H1 (cell line): ENCODE measurements at regions not wholly inside any gene's neighbourhood (a gene's known extent, or its start where the extent isn't known, plus 50 kb on each side); places are given as distances from the start of the nearest gene placed in this dataset.

Experiments used
- CTCF ChIA-PET: fragments of 300-600 bp; sonication (Branson Sonifier 250); formaldehyde crosslinking; loops from one replicate; lab custom pipeline; 2021; ENCODE audit not compliant: partially characterized antibody; lab: Charles Lee
- POLR2A ChIA-PET: fragments of 300-600 bp; sonication (Branson Sonifier 250); formaldehyde crosslinking; loops from one replicate; lab custom pipeline; 2021; ENCODE audit warnings: inconsistent platforms; ENCODE audit not compliant: partially characterized antibody; lab: Charles Lee
- DNase-seq, 2 experiments: peaks; one replicate each; pipeline versions ENCODE4 v3.0.0 to v3.0.0-alpha.2; 2010 to 2022; ENCODE audit warnings: low spot score in 2 of 2, low read depth in 1 of 2, mixed read lengths in 1 of 2
- FAIRE-seq: peaks from 2 replicates; lab custom pipeline; 2011; peaks lifted over from hg19 to GRCh38; lab: Jason Lieb, UNC
- H2AFZ ChIP-seq: 2 replicates; pipeline ENCODE4 v1.8.1; 2012; ENCODE audit warnings: low read length, inconsistent platforms
- H2AK5ac ChIP-seq: 2 replicates; pipeline ENCODE4 v1.6.1; 2013; ENCODE audit warnings: low read depth, low read length
- H2BK120ac ChIP-seq: replicated peaks from 2 replicates; pipeline ENCODE3; 2013; ENCODE audit warnings: low read depth, low read length, inconsistent platforms
- H2BK12ac ChIP-seq: 2 replicates; pipeline ENCODE4 v1.6.1; 2013; ENCODE audit warnings: low read depth, low read length
- H2BK15ac ChIP-seq: 2 replicates; pipeline ENCODE4 v1.6.1; 2013; ENCODE audit warnings: low read length
- H2BK20ac ChIP-seq: 2 replicates; pipeline ENCODE4 v1.6.1; 2013; ENCODE audit warnings: low read length
- H2BK5ac ChIP-seq: 2 replicates; pipeline ENCODE4 v1.6.1; 2013; ENCODE audit warnings: low read depth, low read length
- H3K14ac ChIP-seq: 2 replicates; pipeline ENCODE4 v1.6.1; 2013; ENCODE audit warnings: inconsistent platforms; ENCODE audit not compliant: insufficient read length
- H3K18ac ChIP-seq: 2 replicates; pipeline ENCODE4 v1.6.1; 2013; ENCODE audit warnings: low read length; ENCODE audit errors: extremely low read depth
- H3K23ac ChIP-seq: 2 replicates; pipeline ENCODE4 v1.6.1; 2013; ENCODE audit warnings: inconsistent platforms; ENCODE audit not compliant: insufficient read length
- H3K23me2 ChIP-seq: 2 replicates; pipeline ENCODE4 v1.6.1; 2013; ENCODE audit warnings: low read depth, low read length
- H3K27ac ChIP-seq: 2 replicates; pipeline ENCODE4 v1.6.1; 2011; ENCODE audit warnings: low read depth, low read length, inconsistent platforms
- H3K27me3 ChIP-seq, 4 experiments: replicated peaks in 1 of 4; 1 replicate in 1 of 4; 2 replicates in 3 of 4; pipeline versions ENCODE4 v1.6.1 to v1.8.1; 2011 to 2013; ENCODE audit warnings: low read length in 3 of 4, mild to moderate bottlenecking in 3 of 4, inconsistent platforms in 2 of 4, mixed read lengths in 2 of 4, moderate library complexity in 1 of 4; ENCODE audit not compliant: control insufficient read depth in 3 of 4, insufficient read depth in 3 of 4; ENCODE audit errors: extremely low read depth in 1 of 4
- H3K36me3 ChIP-seq, 4 experiments: 2 replicates each; pipeline versions ENCODE4 v1.6.1 to v1.8.1; 2011 to 2013; ENCODE audit warnings: mild to moderate bottlenecking in 4 of 4, low read length in 3 of 4, moderate library complexity in 2 of 4, control low read depth in 1 of 4, inconsistent platforms in 1 of 4; ENCODE audit not compliant: insufficient read depth in 4 of 4, control insufficient read depth in 2 of 4
- H3K4ac ChIP-seq: replicated peaks from 2 replicates; pipeline ENCODE3; 2013; ENCODE audit warnings: low read length, low read depth, mixed read lengths, inconsistent platforms; ENCODE audit not compliant: insufficient read length
- H3K4me1 ChIP-seq, 4 experiments: replicated peaks in 1 of 4; 1 replicate in 1 of 4; 2 replicates in 3 of 4; pipeline versions ENCODE4 v1.6.1 to v1.8.1; 2011 to 2013; ENCODE audit warnings: low read length in 3 of 4, inconsistent platforms in 2 of 4, mixed read lengths in 1 of 4; ENCODE audit not compliant: insufficient read depth in 4 of 4, control insufficient read depth in 3 of 4
- H3K4me2 ChIP-seq, 2 experiments: 2 replicates each; pipeline versions ENCODE4 v1.6.1 to v1.8.1; 2011 to 2013; ENCODE audit warnings: low read depth in 2 of 2, low read length in 2 of 2, control low read depth in 1 of 2, inconsistent platforms in 1 of 2, mild to moderate bottlenecking in 1 of 2; ENCODE audit not compliant: insufficient read depth in 1 of 2
- H3K4me3 ChIP-seq, 4 experiments: fragments of 200-600, 300-600 bp in 1 of 4; sonication (generic), shearing (Covaris generic), sonication (Bioruptor Twin) in 1 of 4; 2 replicates each; pipeline versions ENCODE4 v1.5.1 to v1.8.1; 2011 to 2016; ENCODE audit warnings: low read length in 4 of 4, low read depth in 3 of 4, control low read depth in 2 of 4, inconsistent platforms in 2 of 4, mild to moderate bottlenecking in 2 of 4, mixed read lengths in 1 of 4, moderate library complexity in 1 of 4; ENCODE audit not compliant: insufficient read depth in 2 of 4; ENCODE audit errors: extremely low read depth in 1 of 4
- H3K56ac ChIP-seq: replicated peaks from 2 replicates; pipeline ENCODE3; 2013; ENCODE audit warnings: low read depth, mild to moderate bottlenecking, mixed read lengths, low read length, inconsistent platforms; ENCODE audit not compliant: insufficient read length
- H3K79me1 ChIP-seq: 2 replicates; pipeline ENCODE4 v1.6.1; 2013; ENCODE audit warnings: low read depth, low read length, control low read depth
- H3K79me2 ChIP-seq, 2 experiments: 2 replicates each; pipeline versions ENCODE4 v1.6.1 to v1.8.1; 2012 to 2013; ENCODE audit warnings: low read length in 2 of 2, mild to moderate bottlenecking in 2 of 2, inconsistent platforms in 1 of 2; ENCODE audit not compliant: insufficient read depth in 2 of 2, control insufficient read depth in 1 of 2
- H3K9ac ChIP-seq, 4 experiments: replicated peaks in 1 of 4; 1 replicate in 1 of 4; 2 replicates in 3 of 4; pipeline versions ENCODE4 v1.6.1 to v1.8.1; 2011 to 2013; ENCODE audit warnings: low read depth in 3 of 4, low read length in 3 of 4, control low read depth in 2 of 4, mild to moderate bottlenecking in 2 of 4, moderate library complexity in 2 of 4, inconsistent platforms in 1 of 4; ENCODE audit errors: extremely low read depth in 1 of 4
- H3K9me3 ChIP-seq, 2 experiments: 2 replicates each; pipeline versions ENCODE4 v1.6.1 to v1.8.1; 2012 to 2013; ENCODE audit warnings: mild to moderate bottlenecking in 2 of 2, moderate library complexity in 2 of 2, control low read depth in 1 of 2, inconsistent platforms in 1 of 2, low read depth in 1 of 2, low read length in 1 of 2, mixed read lengths in 1 of 2; ENCODE audit not compliant: insufficient read depth in 2 of 2
- H4K20me1 ChIP-seq, 2 experiments: replicated peaks in 1 of 2; 2 replicates each; pipeline versions ENCODE3 to v1.8.1; 2011 to 2013; ENCODE audit warnings: inconsistent platforms in 2 of 2, low read length in 2 of 2, mild to moderate bottlenecking in 1 of 2; ENCODE audit not compliant: insufficient read depth in 2 of 2, control insufficient read depth in 1 of 2
- H4K5ac ChIP-seq: 2 replicates; pipeline ENCODE4 v1.6.1; 2013; ENCODE audit warnings: low read length, low read depth, mixed read lengths, inconsistent platforms; ENCODE audit not compliant: insufficient read length
- H4K8ac ChIP-seq: 2 replicates; pipeline ENCODE4 v1.8.0; 2013; ENCODE audit warnings: mild to moderate bottlenecking, moderate library complexity, low read length, inconsistent platforms; ENCODE audit not compliant: insufficient read depth; ENCODE audit errors: extremely low read depth
- H4K91ac ChIP-seq: replicated peaks from 2 replicates; pipeline ENCODE3; 2013; ENCODE audit warnings: low read length, mixed read lengths, inconsistent platforms; ENCODE audit not compliant: insufficient read length
- CBX8 ChIP-seq: fragments of 300-800, 300-1000 bp; sonication (generic); IDR thresholded peaks from 2 replicates; pipeline ENCODE4 v1.7.1; 2016; ENCODE audit warnings: low read depth, low read length, borderline replicate concordance
- CEBPB ChIP-seq: IDR thresholded peaks from 2 replicates; pipeline ENCODE4 v1.6.1; 2012; ENCODE audit warnings: low read depth, low read length
- CHD1 ChIP-seq: IDR thresholded peaks from 2 replicates; pipeline ENCODE4 v1.6.1; 2012; ENCODE audit warnings: low read depth, low read length, improper control_type of control experiment
- CHD2 ChIP-seq: IDR thresholded peaks from 2 replicates; pipeline ENCODE4 v1.6.1; 2012; ENCODE audit warnings: low read length, improper control_type of control experiment
- CREB1 ChIP-seq: IDR thresholded peaks from 2 replicates; pipeline ENCODE4 v1.6.1; 2012; ENCODE audit warnings: inconsistent platforms
- GABPA ChIP-seq: IDR thresholded peaks from 2 replicates; pipeline ENCODE4 v1.6.1; 2011; ENCODE audit warnings: mild to moderate bottlenecking, low read length, moderate library complexity, borderline replicate concordance; ENCODE audit not compliant: insufficient read depth
- HDAC6 ChIP-seq: IDR thresholded peaks from one replicate; pipeline ENCODE4 v1.7.1; 2012; ENCODE audit warnings: low read depth, mild to moderate bottlenecking, inconsistent platforms, low read length, moderate library complexity
- KDM5A ChIP-seq: fragments of 200-600 bp; IDR thresholded peaks from 2 replicates; pipeline ENCODE4 v1.7.1; 2012; ENCODE audit warnings: mild to moderate bottlenecking, low read length, inconsistent platforms, mixed read lengths
- POLR2A ChIP-seq, 2 experiments: IDR thresholded peaks; 1 replicate in 1 of 2; 2 replicates in 1 of 2; pipeline ENCODE4 v1.6.1; 2011; ENCODE audit warnings: low read depth in 2 of 2, low read length in 2 of 2, mild to moderate bottlenecking in 2 of 2; ENCODE audit errors: control extremely low read depth in 1 of 2
- POLR2AphosphoS5 ChIP-seq: IDR thresholded peaks from 2 replicates; pipeline ENCODE4 v1.6.1; 2011; ENCODE audit warnings: low read depth, low read length
- RBBP5 ChIP-seq: IDR thresholded peaks from 2 replicates; pipeline ENCODE4 v1.7.1; 2012; ENCODE audit warnings: low read depth, mild to moderate bottlenecking, inconsistent platforms, low read length, moderate library complexity, borderline replicate concordance
- SIN3A ChIP-seq, 2 experiments: IDR thresholded peaks in 1 of 2; conservative IDR thresholded peaks in 1 of 2; 2 replicates each; pipeline ENCODE4 v1.6.1; 2011 to 2012; ENCODE audit warnings: low read length in 2 of 2, improper control_type of control experiment in 1 of 2, low read depth in 1 of 2, mild to moderate bottlenecking in 1 of 2
- SRF ChIP-seq: IDR thresholded peaks from 2 replicates; pipeline ENCODE4 v1.6.1; 2011; ENCODE audit warnings: mild to moderate bottlenecking, low read depth, low read length, moderate library complexity
- WGBS, 2 experiments: shearing (Covaris generic) in 1 of 2; methylation state at CpG; one replicate each; pipeline versions ENCODE4 v1.1.6 to v1.1.7; 2013 to 2015; ENCODE audit warnings: low lambda C conversion rate in 2 of 2, mixed read lengths in 2 of 2, inconsistent platforms in 1 of 2, low coverage in 1 of 2, missing lambda C conversion rate in 1 of 2; ENCODE audit not compliant: insufficient replicate concordance in 2 of 2, insufficient coverage in 1 of 2, insufficient read length in 1 of 2; ENCODE audit errors: extremely low coverage in 1 of 2, missing lambda C conversion rate in 1 of 2; 5-methylcytosine and 5-hydroxymethylcytosine counted together

GRCh38 chr4:189826657-189827056 lies 114.0 kb upstream of the FRG1 start:
- no peaks in the 10 kb centered on the region for H3K27me3 ChIP-seq
- no peaks in the 10 kb centered on the region for H3K79me2 ChIP-seq
- H3K23ac ChIP-seq, result no peak overlapping the region
- no peaks in the 10 kb centered on the region for H3K79me1 ChIP-seq
- H2BK120ac ChIP-seq, result no peak overlapping the region
- no peak for TF ChIP-seq SRF
- no peak for TF ChIP-seq HDAC6
- TF ChIP-seq CHD1, result no peak
- no peak for TF ChIP-seq KDM5A
- TF ChIP-seq POLR2A (IDR thresholded peaks at IDR 0.05; ENCODE audit: control extremely low read depth in 1 of 2, low read depth in 2 of 2, low read length in 2 of 2), result no peak
- no peak for TF ChIP-seq CEBPB
- TF ChIP-seq SIN3A (conservative IDR thresholded peaks at IDR 0.05 in 1 of 2, IDR thresholded peaks at IDR 0.05 in 1 of 2; ENCODE audit: low read depth in 1 of 2, low read length in 2 of 2), result no peak
- TF ChIP-seq POLR2AphosphoS5, result no peak
- no peak for TF ChIP-seq GABPA
- TF ChIP-seq RBBP5, result no peak
- no peak for TF ChIP-seq CHD2
- no peak for TF ChIP-seq CBX8
- no peak for TF ChIP-seq CREB1
- H2AFZ ChIP-seq, result no peak overlapping the region
- H3K4me1 ChIP-seq, result 0 out of 7 replicates have a peak, but pooled peaks cover 0 to 5% (median 0%) of the 10 kb centered on the region in 4 experiments
- peak overlapping the region in 1 of 2 experiments; percentile 9; a peak in 1 of 4 replicates for H3K4me2 ChIP-seq
- no peaks in the 10 kb centered on the region for H3K9me3 ChIP-seq
- no peak overlapping the region for H3K4me3 ChIP-seq
- H2BK15ac ChIP-seq, result no peak overlapping the region
- WGBS, 2 experiments, result 68% methylated on average over 4 of the region's 4 CpGs; no CpG with 5 or more reads in 1 of the 2 experiments
- no peaks in the 10 kb centered on the region for H3K23me2 ChIP-seq
- no peaks in the 10 kb centered on the region for H4K20me1 ChIP-seq
- no peak overlapping the region for H3K9ac ChIP-seq
- POLR2A ChIA-PET, result no interaction called here
- H3K56ac ChIP-seq, result no peak overlapping the region
- no peaks in the 10 kb centered on the region for H3K36me3 ChIP-seq
- DNase-seq (no peak), FAIRE-seq (no peak)
- CTCF ChIA-PET, result interaction anchor here (0.7 to 1.0 kb wide), 2 partner anchors 20 to 33 kb away, joined by 3 read pairs; no protein-coding TSS in a partner anchor
- H2BK5ac ChIP-seq, result no peak overlapping the region
- no peak overlapping the region for H2BK20ac ChIP-seq
- H4K8ac ChIP-seq, result no peak overlapping the region
- H3K14ac ChIP-seq, result no peak overlapping the region
- H4K5ac ChIP-seq, result no peak overlapping the region
- no peak overlapping the region for H3K27ac ChIP-seq
- H3K18ac ChIP-seq, result no peak overlapping the region
- H2BK12ac ChIP-seq, result no peak overlapping the region
- no peak overlapping the region for H2AK5ac ChIP-seq
- no peak overlapping the region for H4K91ac ChIP-seq
- H3K4ac ChIP-seq, result no peak overlapping the region
